K562 (cell line): ENCODE measurements at regions not wholly inside any gene's neighbourhood (a gene's known extent, or its start where the extent isn't known, plus 50 kb on each side); places are given as distances from the start of the nearest gene placed in this dataset.

Experiments used
- ARID1B ChIP-seq: fragments of 450-650 bp; IDR thresholded peaks from 2 replicates; pipeline ENCODE4 v1.6.1; 2016; ENCODE audit warnings: antibody characterized with exemption, mild to moderate bottlenecking, inconsistent platforms
- GATAD2A ChIP-seq: fragments of 450-650 bp; IDR thresholded peaks from 2 replicates; pipeline ENCODE4 v1.6.1; 2017
- KDM1A ChIP-seq, 2 experiments: fragments of 450-650 bp; IDR thresholded peaks; 2 replicates each; pipeline ENCODE4 v1.6.1; 2016; ENCODE audit warnings: mild to moderate bottlenecking in 2 of 2
- TCF3 ChIP-seq: sonication (generic); formaldehyde crosslinking; IDR thresholded peaks from 2 replicates; pipeline ENCODE4 v1.4.0; 2020; ENCODE audit warnings: mild to moderate bottlenecking, missing genetic modification reagents
- ZC3H4 ChIP-seq: sonication (generic); formaldehyde crosslinking; IDR thresholded peaks from 2 replicates; pipeline ENCODE4 v1.9.0; 2021; ENCODE audit warnings: missing genetic modification reagents, borderline replicate concordance
- ZNF140 ChIP-seq: fragments of 250-450 bp; sonication (Bioruptor Pico); IDR thresholded peaks from 2 replicates; pipeline ENCODE4 v1.8.0; 2021; ENCODE audit warnings: moderate library complexity, mild to moderate bottlenecking, inconsistent platforms
- ZZZ3 ChIP-seq: fragments of 450-650 bp; IDR thresholded peaks from 2 replicates; pipeline ENCODE4 v1.6.1; 2016; ENCODE audit warnings: antibody characterized with exemption, mild to moderate bottlenecking, moderate library complexity
- TF ChIP-seq, protein P1 (sequence below), 3 experiments: IDR thresholded peaks in 2 of 3; conservative IDR thresholded peaks in 1 of 3; 2 replicates each; pipeline ENCODE4 v1.5.1; 2011 to 2012; ENCODE audit warnings: low read length in 3 of 3, mild to moderate bottlenecking in 3 of 3, control low read depth in 2 of 3, improper control_type of control experiment in 1 of 3, inconsistent platforms in 1 of 3, low read depth in 1 of 3, mixed read lengths in 1 of 3, moderate library complexity in 1 of 3; ENCODE audit not compliant: insufficient read depth in 2 of 3
- TF ChIP-seq, protein P2 (sequence below): sonication (generic); formaldehyde crosslinking; IDR thresholded peaks from 2 replicates; pipeline ENCODE4 v1.8.1; 2022; ENCODE audit warnings: missing genetic modification reagents

DNA sequence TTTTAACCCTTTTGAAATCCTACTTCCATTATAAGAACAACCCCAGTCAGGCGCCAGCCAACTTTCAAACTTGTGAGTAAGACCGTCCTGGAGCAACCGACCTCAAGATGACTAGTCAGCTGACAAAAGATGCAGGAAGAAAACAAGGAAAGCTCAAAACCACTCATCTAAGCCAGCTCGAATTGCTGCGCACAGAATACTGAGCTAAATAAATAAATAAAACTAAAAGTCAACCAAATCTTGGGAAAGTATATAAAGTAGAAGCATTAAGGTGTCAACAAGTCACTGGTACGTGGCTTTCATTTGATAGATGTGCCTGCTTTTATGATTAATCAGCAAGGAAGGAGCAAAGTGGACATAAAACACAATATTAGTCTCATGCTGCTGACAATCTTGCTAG is 1269.8 kb downstream of the XPNPEP1 start:
- TF ChIP-seq, protein P1, sequence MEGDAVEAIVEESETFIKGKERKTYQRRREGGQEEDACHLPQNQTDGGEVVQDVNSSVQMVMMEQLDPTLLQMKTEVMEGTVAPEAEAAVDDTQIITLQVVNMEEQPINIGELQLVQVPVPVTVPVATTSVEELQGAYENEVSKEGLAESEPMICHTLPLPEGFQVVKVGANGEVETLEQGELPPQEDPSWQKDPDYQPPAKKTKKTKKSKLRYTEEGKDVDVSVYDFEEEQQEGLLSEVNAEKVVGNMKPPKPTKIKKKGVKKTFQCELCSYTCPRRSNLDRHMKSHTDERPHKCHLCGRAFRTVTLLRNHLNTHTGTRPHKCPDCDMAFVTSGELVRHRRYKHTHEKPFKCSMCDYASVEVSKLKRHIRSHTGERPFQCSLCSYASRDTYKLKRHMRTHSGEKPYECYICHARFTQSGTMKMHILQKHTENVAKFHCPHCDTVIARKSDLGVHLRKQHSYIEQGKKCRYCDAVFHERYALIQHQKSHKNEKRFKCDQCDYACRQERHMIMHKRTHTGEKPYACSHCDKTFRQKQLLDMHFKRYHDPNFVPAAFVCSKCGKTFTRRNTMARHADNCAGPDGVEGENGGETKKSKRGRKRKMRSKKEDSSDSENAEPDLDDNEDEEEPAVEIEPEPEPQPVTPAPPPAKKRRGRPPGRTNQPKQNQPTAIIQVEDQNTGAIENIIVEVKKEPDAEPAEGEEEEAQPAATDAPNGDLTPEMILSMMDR (IDR thresholded peaks at IDR 0.05 in 2 of 3, conservative IDR thresholded peaks at IDR 0.05 in 1 of 3; ENCODE audit: insufficient read depth in 2 of 3, low read depth in 1 of 3, low read length in 3 of 3): no peak
- TF ChIP-seq ZZZ3 (no peak), TCF3 (CRISPR knock-in tag) (no peak), GATAD2A (no peak), ARID1B (no peak), ZC3H4 (CRISPR knock-in tag) (no peak), KDM1A (IDR thresholded peaks at IDR 0.05) (no peak), ZNF140 (CRISPR knock-in tag) (no peak)
- TF ChIP-seq, protein P2, sequence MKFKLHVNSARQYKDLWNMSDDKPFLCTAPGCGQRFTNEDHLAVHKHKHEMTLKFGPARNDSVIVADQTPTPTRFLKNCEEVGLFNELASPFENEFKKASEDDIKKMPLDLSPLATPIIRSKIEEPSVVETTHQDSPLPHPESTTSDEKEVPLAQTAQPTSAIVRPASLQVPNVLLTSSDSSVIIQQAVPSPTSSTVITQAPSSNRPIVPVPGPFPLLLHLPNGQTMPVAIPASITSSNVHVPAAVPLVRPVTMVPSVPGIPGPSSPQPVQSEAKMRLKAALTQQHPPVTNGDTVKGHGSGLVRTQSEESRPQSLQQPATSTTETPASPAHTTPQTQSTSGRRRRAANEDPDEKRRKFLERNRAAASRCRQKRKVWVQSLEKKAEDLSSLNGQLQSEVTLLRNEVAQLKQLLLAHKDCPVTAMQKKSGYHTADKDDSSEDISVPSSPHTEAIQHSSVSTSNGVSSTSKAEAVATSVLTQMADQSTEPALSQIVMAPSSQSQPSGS (CRISPR knock-in tag): no peak
